GM23338 (cell line): ENCODE measurements at regions not wholly inside any gene's neighbourhood (a gene's known extent, or its start where the extent isn't known, plus 50 kb on each side); places are given as distances from the start of the nearest gene placed in this dataset.

Experiments used
- ATAC-seq: fragments of 200-7000 bp; cut with Tn5 transposase; 3 replicates; pipeline ENCODE4 v1.9.1; 2020
- DNase-seq: peaks from one replicate; pipeline ENCODE4 v3.0.0-alpha.2; 2015; ENCODE audit warnings: low spot score
- H2AFZ ChIP-seq: fragments of 200-600 bp; sonication (generic); 2 replicates; pipeline ENCODE4 v1.8.0; 2016; ENCODE audit warnings: antibody characterized with exemption, mild to moderate bottlenecking, moderate library complexity
- H3F3A ChIP-seq: fragments of 200-600 bp; sonication (generic); replicated peaks from 2 replicates; pipeline ENCODE4 v1.8.0; 2017; ENCODE audit warnings: antibody characterized with exemption, mixed run types, low read depth
- H3K27ac ChIP-seq: fragments of 200-600 bp; sonication (generic); 2 replicates; pipeline ENCODE4 v1.6.1; 2016; ENCODE audit warnings: low read depth
- H3K27me3 ChIP-seq: fragments of 200-600 bp; sonication (generic); 2 replicates; pipeline ENCODE4 v1.8.0; 2016; ENCODE audit warnings: mild to moderate bottlenecking, mixed run types, moderate library complexity; ENCODE audit not compliant: insufficient read depth
- H3K36me3 ChIP-seq: fragments of 200-600 bp; sonication (generic); 2 replicates; pipeline ENCODE4 v1.8.0; 2016; ENCODE audit warnings: mild to moderate bottlenecking; ENCODE audit not compliant: insufficient read depth
- H3K4me1 ChIP-seq: fragments of 200-600 bp; sonication (generic); 2 replicates; pipeline ENCODE4 v1.8.0; 2016; ENCODE audit warnings: mild to moderate bottlenecking, moderate library complexity; ENCODE audit not compliant: insufficient read depth
- H3K4me2 ChIP-seq: fragments of 200-600 bp; sonication (generic); 2 replicates; pipeline ENCODE4 v1.7.1; 2017; ENCODE audit warnings: mixed run types
- H3K4me3 ChIP-seq: fragments of 200-600 bp; sonication (generic); 2 replicates; pipeline ENCODE4 v1.6.1; 2016; ENCODE audit warnings: mixed run types
- H3K79me2 ChIP-seq: fragments of 200-600 bp; sonication (generic); replicated peaks from 2 replicates; pipeline ENCODE4 v1.8.0; 2017; ENCODE audit warnings: mild to moderate bottlenecking; ENCODE audit not compliant: insufficient read depth
- H3K9me2 ChIP-seq: fragments of 200-600 bp; sonication (generic); 2 replicates; pipeline ENCODE4 v1.8.0; 2017; ENCODE audit not compliant: insufficient read depth
- H4K20me1 ChIP-seq: fragments of 200-600 bp; sonication (generic); replicated peaks from 2 replicates; pipeline ENCODE4 v1.8.0; 2017; ENCODE audit warnings: mild to moderate bottlenecking; ENCODE audit not compliant: insufficient read depth
- H3K27ac Mint-ChIP-seq: 2 replicates; pipeline ENCODE4 v1.8.0; 2020; ENCODE audit warnings: inconsistent platforms, mild to moderate bottlenecking, moderate library complexity, mixed read lengths
- H3K27me3 Mint-ChIP-seq: 3 replicates; pipeline ENCODE4 v1.8.0; 2022; ENCODE audit warnings: low read depth, mild to moderate bottlenecking, moderate library complexity, mixed read lengths, inconsistent platforms; ENCODE audit not compliant: insufficient read depth, poor library complexity
- H3K36me3 Mint-ChIP-seq: 3 replicates; pipeline ENCODE4 v1.8.0; 2021; ENCODE audit warnings: low read depth, mild to moderate bottlenecking, inconsistent platforms, moderate library complexity, mixed read lengths
- H3K4me1 Mint-ChIP-seq: 3 replicates; pipeline ENCODE4 v1.8.0; 2020; ENCODE audit warnings: mild to moderate bottlenecking, inconsistent platforms, mixed read lengths
- H3K4me3 Mint-ChIP-seq: 3 replicates; pipeline ENCODE4 v1.8.0; 2021; ENCODE audit warnings: moderate library complexity, mild to moderate bottlenecking, inconsistent platforms, mixed read lengths
- H3K9me3 Mint-ChIP-seq: 3 replicates; pipeline ENCODE4 v1.8.0; 2020; ENCODE audit warnings: moderate library complexity, mild to moderate bottlenecking, inconsistent platforms, mixed read lengths
- CTCF ChIP-seq, 2 experiments: fragments of 200-600 bp in 1 of 2; sonication (generic) in 1 of 2; conservative IDR thresholded peaks; 2 replicates each; pipeline versions ENCODE4 v1.5.1 to v1.6.1; 2016 to 2017; ENCODE audit warnings: antibody characterized with exemption in 2 of 2, low read depth in 2 of 2, mild to moderate bottlenecking in 2 of 2, moderate library complexity in 1 of 2
- ETS1 ChIP-seq: IDR thresholded peaks from 2 replicates; pipeline ENCODE4 v1.6.1; 2016; ENCODE audit warnings: antibody characterized with exemption
- NANOG ChIP-seq: IDR thresholded peaks from 2 replicates; pipeline ENCODE4 v1.6.1; 2016; ENCODE audit warnings: antibody characterized with exemption, borderline replicate concordance
- POLR2AphosphoS5 ChIP-seq: IDR thresholded peaks from 2 replicates; pipeline ENCODE4 v1.6.1; 2016; ENCODE audit warnings: antibody characterized with exemption, low read depth
- REST ChIP-seq: IDR thresholded peaks from one replicate; pipeline ENCODE4 v1.6.1; 2018; ENCODE audit warnings: antibody characterized with exemption; ENCODE audit not compliant: unreplicated experiment
- ZNF114 ChIP-seq: fragments of 250-450 bp; sonication (Bioruptor Pico); IDR thresholded peaks from 2 replicates; pipeline ENCODE4 v1.5.0; 2020; ENCODE audit warnings: mild to moderate bottlenecking, moderate library complexity
- ZNF462 ChIP-seq: fragments of 250-450 bp; sonication (Bioruptor Pico); IDR thresholded peaks from 2 replicates; pipeline ENCODE4 v1.5.0; 2020; ENCODE audit warnings: mild to moderate bottlenecking, moderate library complexity

GRCh38 chr11:105227363-105227762 lies 87.8 kb upstream of the CARD18 start (continued):
- TF ChIP-seq ZNF462 (CRISPR knock-in tag) (no peak), POLR2AphosphoS5 (no peak), ETS1 (no peak), REST (no peak)

GRCh38 chr11:105226766-105227165 lies 87.2 kb upstream of the CARD18 start:
- Mint-ChIP-seq H3K36me3 (no peaks in the 10 kb centered on the region), H3K4me1 (no peaks in the 10 kb centered on the region), H3K27me3 (peaks cover 2% of the 10 kb centered on the region), H3K27ac (no peak overlapping the region), H3K9me3 (no peaks in the 10 kb centered on the region), H3K4me3 (no peak overlapping the region)
- Histone ChIP-seq H3K4me3 (no peak overlapping the region), H3K36me3 (no peaks in the 10 kb centered on the region), H3K79me2 (no peaks in the 10 kb centered on the region), H3K27me3 (no peaks in the 10 kb centered on the region), H4K20me1 (no peaks in the 10 kb centered on the region), H3K27ac (no peak overlapping the region), H3K9me2 (no peaks in the 10 kb centered on the region), H3F3A (no peaks in the 10 kb centered on the region), H3K4me1 (no peaks in the 10 kb centered on the region), H2AFZ (no peak overlapping the region), H3K4me2 (no peak overlapping the region)
- DNase-seq: no peak
- TF ChIP-seq NANOG (no peak), ZNF114 (CRISPR knock-in tag) (no peak), CTCF (conservative IDR thresholded peaks at IDR 0.05; ENCODE audit: low read depth in 2 of 2) (no peak)
- no peak for ATAC-seq
